ENCODE measurements at regions not wholly inside any gene's neighbourhood (a gene's known extent, or its start where the extent isn't known, plus 50 kb on each side); places are given as distances from the start of the nearest gene placed in this dataset.

GRCh38 chr5:3654515-3654914 lies 58.9 kb downstream of the IRX1 start:
- no peaks in the 10 kb centered on the region for H3K9me1 ChIP-seq (replicated peaks; ENCODE audit: control insufficient read depth, extremely low read depth, insufficient read depth, low read length)
- H3K4me2 ChIP-seq (ENCODE audit: insufficient read depth, low read length), result no peak overlapping the region
- intact Hi-C loops (cut with micrococcal nuclease), result no loop called here
- H2AFZ ChIP-seq (ENCODE audit: low read depth, low read length), result no peak overlapping the region
- no peaks in the 10 kb centered on the region for H3K4me1 ChIP-seq (ENCODE audit: control insufficient read depth, extremely low read depth, insufficient read depth, low read length)
- no peaks in the 10 kb centered on the region for H4K20me1 ChIP-seq (replicated peaks; ENCODE audit: control insufficient read depth, extremely low read depth, insufficient read depth, low read length)
- H3K27me3 ChIP-seq (ENCODE audit: control insufficient read depth in 2 of 2, insufficient read depth in 2 of 2, low read length in 2 of 2), result no peaks in the 10 kb centered on the region
- H3K27ac ChIP-seq (ENCODE audit: insufficient read depth, low read depth, low read length), result no peak overlapping the region
- CTCF ChIA-PET, result no interaction called here
- FAIRE-seq (no peak), DNase-seq (ENCODE audit: low read depth, low spot score) (no peak)
- no peak overlapping the region for H3K4me3 ChIP-seq (replicated peaks in 1 of 3; ENCODE audit: insufficient read depth in 1 of 3, low read depth in 1 of 3, low read length in 3 of 3)
- no TSS peak for BruUV-seq (replicated peaks)
- TF ChIP-seq MAX (IDR thresholded peaks at IDR 0.05; ENCODE audit: insufficient read depth, insufficient read length), result no peak
- TF ChIP-seq JUN (IDR thresholded peaks at IDR 0.05; ENCODE audit: borderline replicate concordance, insufficient read depth, insufficient read length, low read depth), result no peak
- TF ChIP-seq CTCF (IDR thresholded peaks at IDR 0.05; ENCODE audit: extremely low read depth in 1 of 2, insufficient read depth in 1 of 2, low read depth in 1 of 2, low read length in 2 of 2), result no peak
- no peak for TF ChIP-seq MYC (IDR thresholded peaks at IDR 0.05; ENCODE audit: low read depth, low read length)
- TF ChIP-seq POLR2AphosphoS5 (IDR thresholded peaks at IDR 0.05; ENCODE audit: insufficient read depth, low read depth, low read length), result no peak
- TF ChIP-seq POLR2A (IDR thresholded peaks at IDR 0.05; ENCODE audit: low read depth, low read length), result no peak
- TF ChIP-seq FOS (IDR thresholded peaks at IDR 0.05; ENCODE audit: borderline replicate concordance, insufficient read depth, low read length), result no peak
- no peak for TF ChIP-seq GATA2 (IDR thresholded peaks at IDR 0.05; ENCODE audit: insufficient read depth, insufficient read length, low read depth, low read length)
- no peak for TF ChIP-seq EZH2 (IDR thresholded peaks at IDR 0.05; ENCODE audit: borderline replicate concordance, low read depth, low read length, severe bottlenecking)
- H3K9me3 ChIP-seq (replicated peaks; ENCODE audit: control insufficient read depth, insufficient read depth, low read length), result peaks cover 4% of the 10 kb centered on the region
- no peak overlapping the region for H3K9ac ChIP-seq (replicated peaks; ENCODE audit: extremely low read depth, insufficient read depth, low read length)
- dilution Hi-C loops (cut with MboI; ENCODE audit: extremely low pct_ligation_motif_present, low sequenced_read_pairs), result no loop called here
- H3K79me2 ChIP-seq (ENCODE audit: control insufficient read depth, insufficient read depth, low read length), result no peaks in the 10 kb centered on the region
- H3K36me3 ChIP-seq (ENCODE audit: control insufficient read depth in 2 of 2, extremely low read depth in 1 of 2, insufficient read depth in 2 of 2, low read length in 2 of 2), result no peaks in the 10 kb centered on the region
- POLR2A ChIA-PET, result no interaction called here
